ENCODE measurements at regions not wholly inside any gene's neighbourhood (a gene's known extent, or its start where the extent isn't known, plus 50 kb on each side); places are given as distances from the start of the nearest gene placed in this dataset.

- TF ChIP-seq POLR2A (IDR thresholded peaks at IDR 0.05) (no peak), CTCF (IDR thresholded peaks at IDR 0.05) (no peak)
Measured at GRCh38 chr10:10489076-10489475, 528.6 kb upstream of the CELF2 start.

All from esophagus squamous epithelium (tissue), 4 donors.